KMS-11 (cell line): ENCODE measurements at regions not wholly inside any gene's neighbourhood (a gene's known extent, or its start where the extent isn't known, plus 50 kb on each side); places are given as distances from the start of the nearest gene placed in this dataset.

Source experiments
- H2AFZ ChIP-seq: fragments of 200-600 bp; sonication (generic); 2 replicates; pipeline ENCODE4 v1.6.1; 2016; ENCODE audit warnings: antibody characterized with exemption, mixed run types, low read depth
- H3K27ac ChIP-seq: fragments of 200-600 bp; sonication (generic); 2 replicates; pipeline ENCODE4 v1.6.1; 2016; ENCODE audit warnings: mild to moderate bottlenecking, mixed run types
- H3K27me3 ChIP-seq: fragments of 200-600 bp; sonication (generic); 2 replicates; pipeline ENCODE4 v1.6.1; 2017; ENCODE audit warnings: mild to moderate bottlenecking, low read depth, mixed run types, moderate library complexity; ENCODE audit not compliant: insufficient read depth
- H3K36me3 ChIP-seq: fragments of 200-600 bp; sonication (generic); 2 replicates; pipeline ENCODE4 v1.6.1; 2017; ENCODE audit warnings: mild to moderate bottlenecking, mixed run types; ENCODE audit not compliant: insufficient read depth
- H3K4me1 ChIP-seq: fragments of 200-600 bp; sonication (generic); 2 replicates; pipeline ENCODE4 v1.6.1; 2016; ENCODE audit warnings: mild to moderate bottlenecking, low read depth, mixed run types; ENCODE audit not compliant: poor library complexity, severe bottlenecking
- H3K4me2 ChIP-seq: fragments of 200-600 bp; sonication (generic); 2 replicates; pipeline ENCODE4 v1.7.0; 2016; ENCODE audit warnings: mild to moderate bottlenecking, mixed run types
- H3K4me3 ChIP-seq: fragments of 200-600 bp; sonication (generic); IDR thresholded peaks from 2 replicates; pipeline ENCODE4 v1.6.1; 2017; ENCODE audit warnings: low read depth, low read length, mixed read lengths; ENCODE audit not compliant: insufficient read depth
- H3K79me2 ChIP-seq: fragments of 200-600 bp; sonication (generic); 2 replicates; pipeline ENCODE4 v1.6.1; 2016; ENCODE audit warnings: low read depth, mixed run types; ENCODE audit not compliant: insufficient read depth
- H3K9ac ChIP-seq: fragments of 200-600 bp; sonication (generic); 2 replicates; pipeline ENCODE4 v1.6.1; 2016; ENCODE audit warnings: mild to moderate bottlenecking, mixed run types
- H4K20me1 ChIP-seq: fragments of 200-600 bp; sonication (generic); 2 replicates; pipeline ENCODE4 v1.6.1; 2016; ENCODE audit warnings: mild to moderate bottlenecking, mixed run types; ENCODE audit not compliant: insufficient read depth
- CTCF ChIP-seq: fragments of 200-600 bp; sonication (generic); conservative IDR thresholded peaks from 2 replicates; pipeline ENCODE4 v1.6.1; 2017; ENCODE audit warnings: low read depth, mild to moderate bottlenecking, antibody characterized with exemption, low read length, moderate library complexity, mixed read lengths

- Histone ChIP-seq H3K4me2 (no peak overlapping the region), H2AFZ (no peak overlapping the region), H3K27ac (no peak overlapping the region), H3K4me1 (no peaks in the 10 kb centered on the region), H3K36me3 (no peaks in the 10 kb centered on the region), H3K27me3 (no peaks in the 10 kb centered on the region), H3K4me3 (no peak overlapping the region), H3K9ac (no peak overlapping the region), H3K79me2 (no peaks in the 10 kb centered on the region), H4K20me1 (no peaks in the 10 kb centered on the region)
- TF ChIP-seq CTCF, result no peak
Observed at GRCh38 chr4:35556387-35556786, 687.9 kb downstream of the ARAP2 start.

- no peaks in the 10 kb centered on the region for H4K20me1 ChIP-seq
- no peak overlapping the region for H2AFZ ChIP-seq
- H3K9ac ChIP-seq, result no peak overlapping the region
- no peaks in the 10 kb centered on the region for H3K4me1 ChIP-seq
- no peaks in the 10 kb centered on the region for H3K27me3 ChIP-seq
- H3K36me3 ChIP-seq, result no peaks in the 10 kb centered on the region
- H3K27ac ChIP-seq, result no peak overlapping the region
- no peak overlapping the region for H3K4me2 ChIP-seq
- H3K79me2 ChIP-seq, result no peaks in the 10 kb centered on the region
- no peak overlapping the region for H3K4me3 ChIP-seq
- TF ChIP-seq CTCF, result no peak
Observed at GRCh38 chr4:35559559-35560365, 684.6 kb downstream of the ARAP2 start.

- Histone ChIP-seq H3K36me3 (no peaks in the 10 kb centered on the region), H2AFZ (no peak overlapping the region), H3K79me2 (no peaks in the 10 kb centered on the region), H3K4me1 (no peaks in the 10 kb centered on the region), H3K27me3 (no peaks in the 10 kb centered on the region), H3K27ac (no peak overlapping the region), H3K4me2 (no peak overlapping the region), H4K20me1 (no peaks in the 10 kb centered on the region), H3K4me3 (no peak overlapping the region), H3K9ac (no peak overlapping the region)
- TF ChIP-seq CTCF, result no peak
Observed at GRCh38 chr4:35562861-35563260, 681.5 kb downstream of the ARAP2 start.

GRCh38 chr4:35565640-35566039, 678.7 kb downstream of the ARAP2 start:
- Histone ChIP-seq H3K27me3 (no peaks in the 10 kb centered on the region), H3K27ac (no peak overlapping the region), H4K20me1 (no peaks in the 10 kb centered on the region), H3K4me3 (no peak overlapping the region), H2AFZ (no peak overlapping the region), H3K9ac (no peak overlapping the region), H3K79me2 (no peaks in the 10 kb centered on the region), H3K4me2 (no peak overlapping the region), H3K4me1 (no peaks in the 10 kb centered on the region), H3K36me3 (no peaks in the 10 kb centered on the region)
- TF ChIP-seq CTCF, result no peak
